Stimulated activated CD4-positive, alpha-beta T cell treated with anti-CD3 and anti-CD28 coated beads, TNF-alpha, amount 100 ng/mL, for 24 hours (primary cell): ENCODE measurements at regions not wholly inside any gene's neighbourhood (a gene's known extent, or its start where the extent isn't known, plus 50 kb on each side); places are given as distances from the start of the nearest gene placed in this dataset.
A peak's percentile ranks its signal among the peaks of the same experiment; 100 is the strongest.
"Not testable (repeated sequence)": the region's sequence is repeated elsewhere in the genome, so short reads cannot be mapped to it uniquely, and the experiment has no call there.

Experiments used
- DNase-seq, 3 experiments: peaks; one replicate each; pipeline ENCODE4 v3.0.0-alpha.2; 2020; ENCODE audit warnings: low read depth in 3 of 3

DNA sequence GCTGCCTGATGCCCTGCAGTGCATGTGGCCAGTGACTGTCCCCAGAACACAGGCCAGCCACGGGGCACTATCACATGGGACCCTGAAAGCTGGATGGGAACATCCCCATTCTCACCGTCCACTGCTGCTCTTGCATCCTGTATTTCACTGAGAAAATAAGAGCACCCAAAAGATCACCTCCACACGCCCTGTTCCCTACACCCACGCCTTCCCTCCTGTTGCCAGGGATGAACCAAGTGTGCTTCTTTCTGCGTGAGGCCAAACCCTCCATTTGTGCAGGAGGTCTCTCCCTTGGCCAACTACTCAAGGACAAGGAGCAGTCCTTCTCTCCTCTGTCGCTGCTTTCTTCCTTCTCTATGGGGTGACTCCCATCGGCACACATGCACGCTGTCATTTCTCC, 118.3 kb downstream of the LRRC37A3 start:
- not testable (repeated sequence) for DNase-seq

DNA sequence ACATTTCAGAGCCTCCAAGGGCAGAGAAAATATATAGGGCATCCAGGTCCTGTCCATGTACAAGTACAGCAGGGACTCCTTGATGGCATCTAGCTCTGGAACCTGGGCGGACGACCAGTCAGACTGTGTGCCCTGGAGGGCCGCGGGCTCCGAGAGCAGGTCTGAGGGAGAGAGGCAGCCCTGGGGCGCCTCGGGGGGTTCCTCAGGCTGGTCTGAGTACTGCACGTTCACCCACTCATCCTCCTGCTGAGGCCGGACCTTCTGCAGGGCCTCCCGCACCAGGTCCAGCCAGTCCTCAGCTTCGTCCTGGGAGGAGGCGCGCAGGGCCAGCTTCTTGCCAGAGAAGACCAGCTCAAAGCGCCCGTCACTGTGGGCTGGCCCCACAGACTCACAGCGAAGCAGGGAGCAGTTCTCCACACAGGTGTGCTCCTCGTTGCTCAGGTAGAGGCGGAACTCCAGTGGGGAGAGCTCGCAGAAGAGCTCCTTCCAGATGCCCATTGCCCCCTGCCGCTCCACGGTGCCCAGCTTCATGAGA, 118.8 kb downstream of the LRRC37A3 start:
- DNase-seq, result not testable (repeated sequence)

DNA sequence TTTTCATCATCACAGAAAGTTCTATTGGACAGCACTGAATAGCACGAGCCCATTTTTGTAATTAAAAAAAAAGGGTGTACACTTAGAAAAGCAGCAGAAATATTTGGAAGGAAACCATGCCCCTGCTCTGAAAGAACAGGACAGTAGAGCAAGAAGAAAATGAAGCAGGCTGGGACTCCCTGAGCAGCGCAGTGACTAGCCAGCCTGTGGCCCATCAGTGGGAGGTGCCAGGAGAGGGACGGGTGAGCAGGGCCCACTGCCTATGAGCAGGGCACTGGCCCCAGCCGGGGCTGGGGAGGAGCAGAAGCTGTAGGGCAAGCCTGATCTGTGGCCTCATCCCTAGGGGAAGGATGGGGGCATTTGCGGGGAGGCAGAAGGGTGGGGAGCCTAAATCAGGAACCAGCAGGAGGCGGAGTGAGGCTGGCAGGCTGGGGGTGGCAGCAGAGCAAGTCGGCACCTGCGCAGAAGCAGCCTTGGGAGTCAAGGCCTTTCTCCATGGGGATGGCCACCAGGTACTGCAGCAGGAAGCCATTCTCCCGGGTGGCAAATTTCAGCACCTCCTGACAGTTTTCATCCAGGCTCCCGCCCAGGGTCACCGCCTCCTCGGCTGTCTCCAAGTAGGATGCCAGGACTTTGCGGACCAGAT, 119.6 kb downstream of the LRRC37A3 start:
- DNase-seq, result not testable (repeated sequence)

DNA sequence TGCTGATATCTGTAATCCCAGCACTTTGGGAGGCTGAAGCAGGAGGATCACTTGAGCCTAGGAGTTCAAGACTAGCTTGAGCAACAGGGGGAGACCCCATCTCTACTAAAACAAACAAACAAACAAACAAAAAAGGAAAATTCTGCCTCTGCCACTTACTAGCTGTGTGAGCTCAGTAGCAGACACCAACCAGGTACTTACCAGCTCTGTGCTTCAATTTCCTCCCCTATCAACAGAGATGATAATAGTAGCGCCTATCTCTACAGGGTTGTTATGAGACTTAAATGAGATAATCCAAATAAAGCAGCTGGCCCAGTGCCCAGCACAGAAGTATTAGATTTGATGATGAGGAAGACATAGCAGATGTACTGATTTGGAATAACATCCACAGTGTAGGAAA, 120.3 kb downstream of the LRRC37A3 start:
- DNase-seq, result not testable (repeated sequence)

DNA sequence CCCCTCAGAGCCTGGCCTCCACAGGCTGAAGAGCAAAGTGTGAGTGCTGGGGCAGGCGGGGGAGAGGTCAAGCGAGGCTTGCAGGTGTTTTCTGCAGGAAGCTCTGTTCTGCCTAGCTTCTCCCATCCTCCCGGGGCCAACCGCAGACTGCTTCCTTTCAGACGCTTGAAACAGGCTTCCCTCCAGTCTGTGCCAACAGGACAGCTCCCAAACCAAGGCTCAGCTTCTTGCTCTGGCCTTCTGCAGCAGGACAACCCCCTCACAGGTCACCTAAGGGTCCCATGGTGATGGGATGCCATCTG, 120.8 kb downstream of the LRRC37A3 start:
- DNase-seq, result not testable (repeated sequence)

DNA sequence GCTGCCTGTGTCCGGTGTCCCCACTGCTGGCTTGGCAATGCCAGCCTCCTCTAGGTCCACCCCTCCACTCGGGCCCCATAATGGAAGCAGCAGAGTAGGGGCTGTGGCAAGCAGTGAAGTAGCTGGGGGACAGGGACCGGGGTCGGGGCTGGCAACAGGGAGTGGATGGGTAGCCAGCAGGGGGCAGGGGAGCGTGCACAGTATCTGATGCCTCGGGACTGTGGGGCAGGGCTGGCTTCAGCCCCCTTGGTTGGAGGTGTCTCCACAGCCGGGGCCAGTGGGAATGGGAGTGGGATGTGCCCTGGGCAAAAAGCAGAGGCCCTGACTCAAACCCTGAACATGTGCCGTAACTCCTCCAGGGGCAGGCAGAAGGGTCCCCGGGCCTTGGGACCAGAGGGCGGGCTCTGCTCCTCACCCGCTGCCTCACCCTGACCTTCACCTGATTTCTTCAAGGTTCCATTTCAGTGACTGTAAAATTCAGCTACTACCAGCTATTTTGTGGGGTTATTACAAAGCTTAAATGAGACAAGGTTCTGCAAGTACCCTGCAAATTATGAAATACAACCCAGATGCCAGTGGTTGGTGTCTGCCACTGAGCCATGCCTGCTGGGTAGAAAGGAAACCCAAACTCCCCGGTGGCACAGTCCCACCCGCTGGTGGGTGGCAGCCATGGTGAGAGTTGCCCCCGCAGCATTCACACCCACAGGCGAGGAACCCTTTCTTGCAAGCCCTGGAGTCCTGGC, 121.4 kb downstream of the LRRC37A3 start:
- not testable (repeated sequence) for DNase-seq

DNA sequence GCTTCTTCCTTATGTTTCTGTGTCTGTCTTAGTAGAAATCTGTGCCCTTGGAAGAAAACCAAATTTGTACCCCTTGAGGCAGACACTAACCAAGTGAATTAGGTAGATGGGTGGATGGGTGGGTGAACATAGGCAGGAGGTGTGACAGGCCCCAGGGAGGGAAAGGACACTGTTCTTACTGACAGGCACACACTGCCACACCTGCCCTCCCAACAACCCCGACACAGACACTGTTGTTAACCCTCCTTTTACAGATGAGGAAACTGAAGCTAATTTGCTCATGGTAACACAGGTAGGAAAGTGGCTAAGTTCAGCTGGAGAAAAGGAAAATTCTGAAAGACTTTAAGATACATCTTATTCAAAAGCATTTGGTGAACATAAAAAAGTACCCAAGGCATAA, 123.9 kb downstream of the LRRC37A3 start:
- not testable (repeated sequence) for DNase-seq

DNA sequence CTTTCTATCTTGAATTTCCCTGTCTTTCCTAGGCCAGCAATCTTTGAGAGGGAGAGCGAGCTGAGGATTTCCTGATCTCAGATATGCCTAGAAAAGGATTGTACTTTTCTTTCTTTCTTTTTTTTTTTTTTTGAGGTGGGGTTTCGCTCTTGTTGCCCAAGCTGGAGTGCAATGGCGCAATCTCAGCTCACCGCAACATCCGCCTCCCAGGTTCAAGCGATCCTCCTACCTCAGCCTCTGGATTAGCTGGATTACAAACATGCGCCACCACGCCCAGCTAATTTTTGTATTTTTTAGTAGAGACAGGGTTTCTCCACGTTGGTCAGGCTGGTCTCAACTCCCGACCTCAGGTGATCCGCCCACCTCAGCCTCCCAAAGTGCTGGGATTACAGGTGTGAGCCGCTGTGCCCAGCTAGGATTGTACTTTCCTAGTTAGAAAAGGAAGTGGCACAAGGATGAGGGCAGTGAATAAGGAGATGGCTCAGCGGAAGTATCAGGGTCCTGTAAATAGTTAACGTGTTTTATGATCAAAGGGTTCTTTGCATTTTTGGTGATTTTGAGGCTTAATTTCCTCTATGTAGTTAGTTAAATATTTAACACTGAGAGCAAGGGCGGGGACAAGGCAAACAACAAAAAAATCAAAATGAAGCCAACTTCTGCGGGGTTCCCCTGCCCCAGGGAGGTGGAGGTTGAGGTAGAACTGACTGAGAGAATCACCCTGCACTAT, 124.6 kb downstream of the LRRC37A3 start:
- DNase-seq, result not testable (repeated sequence)

DNA sequence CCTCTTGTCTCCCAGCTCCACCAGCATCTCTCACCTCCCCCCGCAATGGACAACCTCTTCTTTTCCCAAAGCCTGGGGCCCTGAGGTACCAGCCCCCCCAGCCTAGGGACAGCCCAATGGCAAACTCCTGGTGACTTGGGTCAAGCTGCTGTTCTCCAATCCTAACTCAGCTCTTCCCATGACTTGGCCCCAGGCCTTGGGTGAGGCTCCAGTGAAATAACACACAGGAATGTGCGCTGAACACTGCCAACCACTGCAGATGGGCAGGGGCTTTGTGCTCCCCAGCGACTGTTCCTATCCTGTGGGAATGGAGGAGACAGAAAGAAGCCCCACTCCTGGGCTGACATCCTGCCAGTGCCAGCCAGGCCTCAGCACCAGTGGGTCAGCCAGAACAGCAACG, 125.2 kb downstream of the LRRC37A3 start:
- not testable (repeated sequence) for DNase-seq

DNA sequence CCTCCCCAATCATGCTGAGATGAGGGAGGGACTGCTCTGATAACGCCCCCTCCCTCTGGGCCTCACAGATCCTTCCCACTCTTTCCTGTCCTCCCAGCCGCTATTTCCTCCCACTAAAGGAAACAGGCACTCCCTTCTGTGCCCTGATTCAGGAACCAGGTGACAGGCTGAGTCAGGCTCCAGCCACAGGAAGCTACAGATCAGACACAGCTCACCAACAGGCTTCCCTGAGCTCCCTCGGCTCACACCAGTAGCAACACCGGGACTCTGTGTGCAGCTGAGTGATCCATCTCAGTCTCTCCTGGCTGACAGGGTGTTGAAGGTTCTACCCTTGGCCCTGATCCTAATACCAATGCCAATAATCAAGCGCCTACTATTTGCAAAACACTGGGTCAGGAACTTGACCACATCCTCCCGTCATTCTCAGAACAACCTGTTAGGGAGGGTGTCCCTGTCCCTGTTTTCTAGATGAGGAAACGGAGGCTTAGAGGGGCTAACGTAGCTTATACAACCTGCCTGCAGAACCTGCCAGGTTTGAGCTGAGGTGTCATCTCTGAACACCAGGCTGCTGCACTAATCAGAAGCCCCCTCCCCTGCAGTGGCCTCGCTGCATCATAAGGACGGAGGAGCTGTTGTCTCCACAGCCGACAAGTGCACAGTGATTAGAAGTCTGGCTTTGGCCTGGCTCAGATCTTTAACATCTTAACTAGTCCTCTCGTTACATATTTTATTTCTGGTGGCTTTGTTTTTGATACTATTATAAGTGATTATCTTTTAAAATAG, 126.3 kb downstream of the LRRC37A3 start:
- peak in 1 of 3 experiments; percentile 13 for DNase-seq

DNA sequence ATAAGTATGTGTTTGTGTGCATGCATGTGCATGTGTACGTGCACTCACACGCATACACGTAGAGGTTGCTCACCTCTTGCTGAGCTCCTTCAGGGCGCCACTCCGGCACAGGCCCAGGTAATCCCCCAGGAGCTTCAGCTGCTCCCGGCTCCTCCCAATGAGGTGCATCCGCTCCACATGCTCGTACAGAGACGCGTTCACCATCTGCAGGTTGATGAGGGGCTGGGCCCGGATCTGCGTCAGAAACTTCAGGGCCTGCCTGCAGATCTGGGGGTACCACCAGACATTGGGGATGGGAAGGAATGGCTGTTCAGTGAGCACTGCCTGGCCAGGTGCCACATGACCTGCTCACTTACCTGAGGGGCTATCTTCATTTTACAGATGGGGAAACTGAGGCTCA, 127.0 kb downstream of the LRRC37A3 start:
- not testable (repeated sequence) for DNase-seq

DNA sequence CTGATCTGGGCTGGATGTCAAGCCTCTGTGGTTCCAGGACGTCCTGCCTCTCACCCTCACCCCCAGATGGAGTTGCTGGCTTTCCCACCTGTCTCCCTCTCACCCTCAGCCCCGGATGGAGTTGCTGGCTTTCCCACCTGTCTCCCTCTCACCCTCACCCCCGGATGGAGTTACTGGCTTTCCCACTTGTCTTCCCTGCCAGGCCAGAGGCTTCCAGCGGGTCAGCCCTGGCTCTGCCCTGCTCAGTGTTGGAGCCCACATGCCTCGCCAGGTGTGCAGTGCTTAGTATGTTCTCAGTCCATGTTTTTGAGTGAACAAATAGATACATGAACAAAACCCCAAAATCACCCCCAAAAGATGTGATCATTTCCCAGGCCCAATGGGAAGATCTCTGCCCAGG, 127.6 kb downstream of the LRRC37A3 start:
- DNase-seq, result not testable (repeated sequence)

DNA sequence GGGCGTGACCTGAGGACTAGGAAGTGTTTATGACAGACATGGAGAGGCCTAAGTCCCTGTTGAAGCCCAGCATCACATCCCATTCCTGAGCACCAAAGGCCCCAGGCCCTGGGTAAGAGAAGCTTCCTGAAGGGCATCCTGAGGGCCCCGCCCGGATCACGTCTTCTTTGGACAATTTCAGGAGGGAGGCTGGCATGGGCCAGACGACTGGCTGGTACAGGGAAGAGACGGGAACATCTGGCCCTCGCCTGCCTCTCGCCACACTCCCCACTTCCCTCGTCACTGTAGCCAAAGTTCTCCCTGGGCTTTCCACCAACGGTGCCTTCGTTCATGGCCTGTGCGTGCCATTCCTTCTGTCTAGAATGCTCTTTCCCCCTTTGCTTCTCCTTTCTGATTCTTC, 128.1 kb downstream of the LRRC37A3 start:
- not testable (repeated sequence) for DNase-seq

DNA sequence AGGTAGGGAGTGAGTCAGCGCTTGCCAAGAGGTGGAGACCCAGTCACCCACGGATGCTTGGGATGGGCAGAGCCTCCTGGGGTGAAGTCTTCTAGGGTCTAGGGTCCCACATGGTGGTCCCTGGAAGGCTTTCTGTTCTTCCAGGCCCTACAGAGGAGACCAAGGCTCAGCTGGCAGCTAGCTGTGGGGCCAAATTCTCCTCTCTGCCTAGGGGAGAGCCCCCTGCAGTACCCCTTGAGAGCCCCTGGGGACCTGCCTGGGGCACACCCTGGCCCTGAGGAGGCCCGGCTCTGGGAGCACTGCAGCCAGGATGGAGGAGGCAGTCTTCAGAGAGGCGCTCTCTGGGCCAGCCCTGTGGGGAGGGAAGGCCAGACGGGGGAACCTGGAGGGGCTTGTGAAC, 128.6 kb upstream of the SMURF2 start:
- not testable (repeated sequence) for DNase-seq

DNA sequence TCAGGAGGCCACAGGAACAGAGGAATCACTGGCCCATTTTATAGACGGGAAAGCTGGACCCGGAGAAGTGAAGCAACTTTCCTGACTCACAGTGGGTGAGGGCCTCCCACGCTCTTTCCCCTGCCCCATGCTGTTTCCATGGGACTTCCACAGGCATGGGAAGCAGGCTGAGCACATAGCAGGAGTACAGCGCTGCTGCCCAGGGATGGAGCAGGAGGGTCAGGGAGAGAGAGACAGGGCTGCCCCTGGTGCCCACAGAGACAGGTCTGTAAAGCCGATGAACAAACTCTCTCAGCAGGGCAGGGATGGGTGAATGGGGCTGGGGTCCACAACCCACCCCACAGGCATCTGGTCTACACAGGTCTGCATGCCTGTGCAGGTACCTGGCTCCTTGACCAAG, 128.1 kb upstream of the SMURF2 start:
- DNase-seq, result not testable (repeated sequence)

DNA sequence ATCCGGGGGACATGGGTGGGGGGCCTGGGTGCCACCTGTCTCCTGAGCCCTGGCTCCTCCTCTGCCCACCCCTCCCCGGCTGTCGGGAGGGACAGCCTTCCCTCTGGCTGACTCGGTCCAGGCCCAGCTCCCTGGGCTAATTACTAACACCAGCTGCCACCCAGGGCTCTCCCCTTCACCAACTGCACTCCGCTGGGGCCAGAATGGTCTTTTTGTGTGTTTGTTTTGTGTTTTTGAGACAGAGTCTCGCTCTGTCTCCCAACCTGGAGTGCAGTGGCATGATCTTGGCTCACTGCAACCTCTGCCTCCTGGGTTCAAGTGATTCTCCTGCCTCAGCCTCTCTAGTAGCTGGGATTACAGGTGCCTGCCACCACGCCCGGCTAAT, 126.9 kb upstream of the SMURF2 start:
- not testable (repeated sequence) for DNase-seq

DNA sequence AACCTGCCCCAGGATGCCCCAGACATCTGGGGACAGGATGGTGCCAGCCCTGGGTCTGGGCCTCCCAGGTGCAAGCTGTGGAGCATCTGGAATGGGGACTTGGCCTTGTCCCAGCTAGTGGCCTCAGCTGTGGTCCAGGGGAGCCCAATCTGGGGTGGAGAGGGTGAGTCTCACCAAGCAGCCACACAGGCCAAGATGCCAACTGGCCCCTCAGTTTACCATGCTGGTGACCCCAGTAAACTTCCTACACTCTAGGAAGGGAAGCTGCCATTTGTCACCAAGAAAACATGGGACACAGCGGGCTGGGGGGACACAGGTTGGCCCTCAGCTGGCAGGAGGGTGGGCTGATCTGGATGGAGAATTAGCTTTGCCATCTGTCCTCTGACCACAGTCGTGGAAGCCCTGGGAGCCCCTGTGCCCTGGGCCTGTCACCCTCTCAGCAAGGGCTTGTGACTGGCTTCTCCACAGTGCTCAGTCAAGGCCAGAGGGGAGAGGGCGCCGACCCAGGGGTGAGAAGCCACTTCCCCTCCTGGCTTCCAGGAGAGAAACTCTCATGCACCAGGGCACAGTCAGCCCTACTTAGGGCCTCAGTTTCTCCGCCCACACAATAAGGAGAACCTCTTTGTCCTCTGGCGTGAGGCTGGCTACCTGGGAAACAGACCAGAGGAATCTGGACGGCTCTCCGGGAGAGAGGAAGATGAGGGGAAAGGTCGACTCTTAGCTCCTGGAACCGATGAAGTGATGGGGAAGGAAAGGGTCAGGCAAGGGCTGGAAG, 126.4 kb upstream of the SMURF2 start:
- DNase-seq, result no peak

DNA sequence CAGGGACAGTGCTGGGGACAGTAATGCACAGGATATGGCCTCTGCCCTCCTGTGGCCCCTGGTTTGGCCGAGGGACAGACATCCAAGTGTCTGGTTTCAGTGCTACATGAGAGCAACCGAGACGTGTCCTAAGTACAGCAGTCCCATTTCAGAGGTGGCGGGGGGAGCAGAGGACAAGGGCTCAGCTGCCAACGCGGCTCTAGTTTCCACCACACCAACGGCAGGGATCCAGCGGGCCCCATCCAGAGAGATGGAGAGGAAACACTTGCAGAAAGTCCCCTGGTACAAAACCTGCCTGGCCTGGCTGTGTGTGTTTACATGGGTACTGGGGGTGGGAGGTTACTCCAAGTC, 125.8 kb upstream of the SMURF2 start:
- DNase-seq, result no peak

DNA sequence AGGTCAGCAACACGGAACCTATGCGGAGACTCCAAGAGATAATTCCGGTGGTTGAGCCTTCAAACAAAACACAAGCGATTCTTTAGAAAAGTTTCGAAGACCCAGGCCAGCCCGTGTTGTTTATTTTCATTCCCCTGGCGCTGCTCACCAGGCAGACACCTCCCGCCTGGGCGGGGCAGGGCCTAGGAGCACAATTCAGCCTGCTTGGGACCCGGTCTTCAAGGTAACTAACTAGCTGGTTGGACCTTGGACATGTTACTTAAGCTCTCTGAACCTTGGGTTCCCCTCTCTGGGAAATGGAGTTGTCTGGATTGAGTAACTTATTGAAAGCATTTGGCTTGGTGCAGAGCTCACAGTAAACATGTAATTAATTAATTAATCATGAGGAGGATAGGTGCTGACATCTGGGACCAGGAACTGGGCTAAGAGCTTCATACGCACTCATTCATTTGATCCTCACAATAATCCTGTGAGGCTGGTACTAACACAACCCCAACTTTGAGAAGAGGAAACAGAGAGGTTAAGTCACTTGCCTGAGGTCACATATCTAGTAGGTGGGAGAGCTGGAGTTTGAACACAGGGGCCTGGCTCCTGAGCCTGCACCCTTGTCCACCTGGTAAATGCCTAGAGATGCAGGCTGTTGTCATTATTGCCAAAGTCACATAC, 125.3 kb upstream of the SMURF2 start:
- no peak for DNase-seq

DNA sequence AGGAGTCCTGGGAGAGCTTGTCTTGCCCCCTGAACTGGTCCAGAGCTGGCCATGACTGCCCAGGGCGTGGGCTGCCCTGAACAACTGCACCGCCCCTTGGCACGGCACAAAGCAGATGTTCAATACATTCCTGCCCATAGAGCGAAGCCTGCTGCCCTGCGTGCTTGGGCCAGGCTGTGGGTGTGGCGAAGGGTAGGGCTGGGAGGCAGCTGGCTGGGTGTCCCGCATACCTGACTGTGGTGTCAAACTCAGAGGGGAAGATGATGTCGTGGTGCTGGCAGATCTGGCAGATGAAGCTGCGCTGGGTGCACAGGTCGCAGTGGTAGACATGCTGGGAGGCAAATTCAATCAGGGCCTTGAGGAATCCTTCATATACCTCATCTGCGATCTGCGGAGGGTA, 124.2 kb upstream of the SMURF2 start:
- no peak for DNase-seq

DNA sequence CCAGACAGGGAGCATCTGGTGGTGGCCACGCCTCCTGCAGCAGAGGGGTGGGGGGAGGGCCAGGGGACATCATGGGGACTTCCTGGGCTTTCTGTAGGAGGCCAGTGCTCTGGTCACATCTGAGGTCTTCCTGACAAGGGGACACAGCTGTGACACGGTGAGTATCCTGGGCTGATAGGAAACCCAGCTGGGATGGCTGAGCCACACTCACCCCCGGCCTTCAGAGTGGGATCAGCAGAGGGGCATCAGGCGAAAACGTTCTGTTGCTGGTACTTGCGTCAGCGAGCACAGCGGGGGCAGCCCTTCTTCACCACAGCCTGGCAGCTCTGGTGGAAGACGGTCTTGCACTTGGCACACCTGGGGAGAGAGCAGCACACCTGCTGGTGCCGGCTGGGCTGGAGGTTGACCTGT, 122.9 kb upstream of the SMURF2 start:
- DNase-seq, result no peak
